ENCODE measurements at regions not wholly inside any gene's neighbourhood (a gene's known extent, or its start where the extent isn't known, plus 50 kb on each side); places are given as distances from the start of the nearest gene placed in this dataset.

GRCh38 chr20:25989196-25989595 is 292.5 kb upstream of the ZNF337 start:
- TF ChIP-seq CTCF (IDR thresholded peaks at IDR 0.05; ENCODE audit: insufficient read depth, low read depth, low read length) = no peak
- no peak for TF ChIP-seq EZH2 (IDR thresholded peaks at IDR 0.05; ENCODE audit: insufficient read depth, low read length)
